Astrocyte (in vitro differentiated cells and primary cell): ENCODE measurements at regions not wholly inside any gene's neighbourhood (a gene's known extent, or its start where the extent isn't known, plus 50 kb on each side); places are given as distances from the start of the nearest gene placed in this dataset.

Source experiments
- CTCF ChIP-seq: IDR thresholded peaks from 2 replicates; pipeline ENCODE4 v1.5.1; 2011; ENCODE audit warnings: low read depth, mild to moderate bottlenecking, inconsistent platforms, low read length, moderate library complexity; ENCODE audit not compliant: insufficient read depth
- EZH2 ChIP-seq: IDR thresholded peaks from 2 replicates; pipeline ENCODE4 v1.6.1; 2012; ENCODE audit warnings: mild to moderate bottlenecking, low read length, inconsistent platforms; ENCODE audit not compliant: insufficient read depth

GRCh38 chr9:95648225-95648624 is 131.5 kb upstream of the PTCH1 start:
- TF ChIP-seq CTCF (no peak), EZH2 (no peak)
